Osteoblast (primary cell): ENCODE measurements at regions not wholly inside any gene's neighbourhood (a gene's known extent, or its start where the extent isn't known, plus 50 kb on each side); places are given as distances from the start of the nearest gene placed in this dataset.

Experiments
- DNase-seq: peaks from one replicate; pipeline ENCODE4 v3.0.0; 2011; ENCODE audit warnings: low spot score, mixed read lengths; ENCODE audit not compliant: insufficient read length; ENCODE audit errors: missing footprints
- H2AFZ ChIP-seq: 2 replicates; pipeline ENCODE4 v1.6.0; 2011; ENCODE audit warnings: mild to moderate bottlenecking, low read length
- H3K27ac ChIP-seq: 2 replicates; pipeline ENCODE4 v1.5.1; 2011; ENCODE audit warnings: mild to moderate bottlenecking, low read depth, low read length, moderate library complexity
- H3K27me3 ChIP-seq: 2 replicates; pipeline ENCODE4 v1.6.0; 2012; ENCODE audit warnings: mild to moderate bottlenecking, control low read depth, inconsistent platforms, low read length, moderate library complexity; ENCODE audit not compliant: insufficient read depth
- H3K36me3 ChIP-seq: 2 replicates; pipeline ENCODE4 v1.5.1; 2011; ENCODE audit warnings: mild to moderate bottlenecking, low read length, control low read depth, moderate library complexity; ENCODE audit not compliant: insufficient read depth
- H3K4me1 ChIP-seq: 2 replicates; pipeline ENCODE4 v1.5.1; 2011; ENCODE audit warnings: mild to moderate bottlenecking, low read length, control low read depth, moderate library complexity; ENCODE audit not compliant: insufficient read depth
- H3K4me2 ChIP-seq: 2 replicates; pipeline ENCODE4 v1.6.0; 2011; ENCODE audit warnings: mild to moderate bottlenecking, low read length; ENCODE audit not compliant: insufficient read depth
- H3K4me3 ChIP-seq: fragments of 200-600 bp; sonication (generic); 3 replicates; pipeline ENCODE4 v1.5.1; 2012; ENCODE audit warnings: mild to moderate bottlenecking, low read length, inconsistent platforms; ENCODE audit not compliant: insufficient read depth
- H3K79me2 ChIP-seq: 2 replicates; pipeline ENCODE4 v1.6.0; 2012; ENCODE audit warnings: mild to moderate bottlenecking, low read length, control low read depth, inconsistent platforms; ENCODE audit not compliant: insufficient read depth
- H3K9me3 ChIP-seq: 2 replicates; pipeline ENCODE4 v1.5.1; 2011; ENCODE audit warnings: low read depth, low read length, control low read depth
- H4K20me1 ChIP-seq: 2 replicates; pipeline ENCODE4 v1.6.0; 2012; ENCODE audit warnings: mild to moderate bottlenecking, low read length, control low read depth; ENCODE audit not compliant: insufficient read depth
- TF ChIP-seq, protein P1 (sequence below): IDR thresholded peaks from 2 replicates; pipeline ENCODE4 v1.5.1; 2011; ENCODE audit warnings: mild to moderate bottlenecking, low read depth, low read length, moderate library complexity; ENCODE audit errors: extremely low read depth

DNA sequence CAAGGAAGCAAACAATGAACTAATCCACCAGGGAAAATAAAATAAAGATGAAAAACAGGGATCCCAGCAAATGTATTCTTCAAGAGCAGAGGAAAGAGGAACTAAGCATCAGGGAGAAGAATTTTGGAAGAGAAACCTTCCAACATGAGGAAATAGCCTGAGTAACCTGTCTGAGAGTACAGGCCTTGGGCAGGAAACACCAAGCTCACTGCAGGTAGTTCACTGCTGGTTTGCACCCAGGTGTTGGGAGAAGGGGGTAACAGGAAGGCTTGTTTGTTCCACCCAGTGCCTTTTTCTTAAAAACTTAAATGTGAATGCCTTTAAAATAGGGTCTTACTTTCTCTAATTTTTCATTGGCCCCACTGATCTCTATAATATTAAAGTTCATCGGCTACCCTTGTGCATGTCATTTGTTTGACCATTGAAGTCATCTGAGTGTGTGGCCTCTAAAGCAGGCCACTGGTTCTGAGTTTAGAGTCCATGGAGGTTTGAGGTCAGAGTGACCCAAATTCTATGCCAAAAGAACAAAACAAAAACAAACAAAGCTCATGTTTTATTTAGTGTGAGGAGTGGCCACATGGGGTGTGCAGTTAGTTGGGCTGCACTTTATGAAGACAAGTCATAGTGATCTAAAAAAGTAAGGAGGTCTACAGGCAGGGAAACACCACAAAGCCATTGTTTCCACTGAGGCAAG, 62.9 kb upstream of the COX10 start:
- H3K4me3 ChIP-seq = no peak overlapping the region
- no peaks in the 10 kb centered on the region for H4K20me1 ChIP-seq
- no peaks in the 10 kb centered on the region for H3K36me3 ChIP-seq
- no peak overlapping the region for H3K4me2 ChIP-seq
- TF ChIP-seq, protein P1, sequence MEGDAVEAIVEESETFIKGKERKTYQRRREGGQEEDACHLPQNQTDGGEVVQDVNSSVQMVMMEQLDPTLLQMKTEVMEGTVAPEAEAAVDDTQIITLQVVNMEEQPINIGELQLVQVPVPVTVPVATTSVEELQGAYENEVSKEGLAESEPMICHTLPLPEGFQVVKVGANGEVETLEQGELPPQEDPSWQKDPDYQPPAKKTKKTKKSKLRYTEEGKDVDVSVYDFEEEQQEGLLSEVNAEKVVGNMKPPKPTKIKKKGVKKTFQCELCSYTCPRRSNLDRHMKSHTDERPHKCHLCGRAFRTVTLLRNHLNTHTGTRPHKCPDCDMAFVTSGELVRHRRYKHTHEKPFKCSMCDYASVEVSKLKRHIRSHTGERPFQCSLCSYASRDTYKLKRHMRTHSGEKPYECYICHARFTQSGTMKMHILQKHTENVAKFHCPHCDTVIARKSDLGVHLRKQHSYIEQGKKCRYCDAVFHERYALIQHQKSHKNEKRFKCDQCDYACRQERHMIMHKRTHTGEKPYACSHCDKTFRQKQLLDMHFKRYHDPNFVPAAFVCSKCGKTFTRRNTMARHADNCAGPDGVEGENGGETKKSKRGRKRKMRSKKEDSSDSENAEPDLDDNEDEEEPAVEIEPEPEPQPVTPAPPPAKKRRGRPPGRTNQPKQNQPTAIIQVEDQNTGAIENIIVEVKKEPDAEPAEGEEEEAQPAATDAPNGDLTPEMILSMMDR = no peak
- no peaks in the 10 kb centered on the region for H3K4me1 ChIP-seq
- H3K27ac ChIP-seq = no peak overlapping the region
- H2AFZ ChIP-seq = no peak overlapping the region
- H3K79me2 ChIP-seq = no peaks in the 10 kb centered on the region
- no peak for DNase-seq
- H3K9me3 ChIP-seq = no peaks in the 10 kb centered on the region
- H3K27me3 ChIP-seq = peaks cover 3% of the 10 kb centered on the region

DNA sequence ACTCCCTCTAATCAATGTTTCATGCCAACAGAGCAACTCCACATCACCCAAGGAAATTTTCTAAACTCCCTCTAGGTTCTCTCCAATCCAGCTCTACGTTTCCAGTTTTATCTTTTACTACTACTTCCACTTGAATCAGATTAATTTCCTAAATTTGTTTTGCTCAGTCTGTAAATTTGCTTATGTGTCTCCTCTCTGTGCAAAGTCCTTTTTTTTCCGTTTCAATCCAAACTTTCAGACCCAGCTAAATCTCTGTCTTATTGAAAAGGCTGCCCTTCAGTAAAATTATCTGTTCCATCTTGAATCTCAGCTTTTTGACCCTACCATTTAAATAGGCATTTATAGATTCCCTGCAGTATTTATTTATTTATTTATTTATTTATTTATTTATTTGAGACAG, 61.4 kb upstream of the COX10 start:
- Histone ChIP-seq H3K27ac (no peak overlapping the region), H3K9me3 (no peaks in the 10 kb centered on the region), H3K4me1 (no peaks in the 10 kb centered on the region), H3K36me3 (no peaks in the 10 kb centered on the region), H2AFZ (no peak overlapping the region), H3K27me3 (peaks cover 3% of the 10 kb centered on the region), H4K20me1 (no peaks in the 10 kb centered on the region), H3K4me3 (no peak overlapping the region), H3K79me2 (no peaks in the 10 kb centered on the region), H3K4me2 (no peak overlapping the region)
- TF ChIP-seq, protein P1 = no peak
- DNase-seq = no peak

DNA sequence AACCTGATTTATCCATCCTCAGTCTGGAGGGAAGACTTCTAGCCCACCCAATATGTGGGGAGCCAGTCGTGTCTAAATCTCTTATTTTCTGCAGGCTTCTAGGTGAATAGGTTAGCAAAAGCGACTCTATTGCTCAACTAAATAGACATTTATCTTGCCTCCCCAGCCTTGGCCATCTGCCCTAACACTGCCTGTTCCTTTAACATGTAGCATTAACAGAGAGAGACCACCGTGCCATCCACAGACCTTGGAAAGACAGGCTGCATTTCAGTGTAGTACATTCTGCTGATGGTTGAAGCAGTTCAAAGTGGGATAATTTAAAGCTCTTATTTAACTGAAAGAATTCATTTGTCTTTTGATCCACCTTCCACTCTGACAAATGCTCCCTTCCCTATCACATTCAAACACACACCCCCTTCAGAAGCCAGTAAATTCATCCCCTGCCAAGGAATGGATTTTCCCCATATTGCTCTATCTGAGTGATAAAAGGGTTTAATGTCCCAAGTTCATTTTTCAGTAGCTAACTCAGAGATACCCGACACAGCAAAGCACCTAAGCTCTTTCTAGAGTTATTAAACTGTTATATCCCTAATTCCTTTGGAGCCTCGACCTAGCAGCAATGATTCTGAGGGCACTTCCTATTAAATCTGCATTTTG, 58.1 kb upstream of the COX10 start:
- Histone ChIP-seq H3K79me2 (no peaks in the 10 kb centered on the region), H3K27me3 (peaks cover 3% of the 10 kb centered on the region), H3K36me3 (no peaks in the 10 kb centered on the region), H3K27ac (no peak overlapping the region), H3K9me3 (no peaks in the 10 kb centered on the region), H2AFZ (no peak overlapping the region), H3K4me2 (no peak overlapping the region), H3K4me1 (peaks cover 6% of the 10 kb centered on the region), H3K4me3 (no peak overlapping the region), H4K20me1 (no peaks in the 10 kb centered on the region)
- TF ChIP-seq, protein P1 = no peak
- no peak for DNase-seq

DNA sequence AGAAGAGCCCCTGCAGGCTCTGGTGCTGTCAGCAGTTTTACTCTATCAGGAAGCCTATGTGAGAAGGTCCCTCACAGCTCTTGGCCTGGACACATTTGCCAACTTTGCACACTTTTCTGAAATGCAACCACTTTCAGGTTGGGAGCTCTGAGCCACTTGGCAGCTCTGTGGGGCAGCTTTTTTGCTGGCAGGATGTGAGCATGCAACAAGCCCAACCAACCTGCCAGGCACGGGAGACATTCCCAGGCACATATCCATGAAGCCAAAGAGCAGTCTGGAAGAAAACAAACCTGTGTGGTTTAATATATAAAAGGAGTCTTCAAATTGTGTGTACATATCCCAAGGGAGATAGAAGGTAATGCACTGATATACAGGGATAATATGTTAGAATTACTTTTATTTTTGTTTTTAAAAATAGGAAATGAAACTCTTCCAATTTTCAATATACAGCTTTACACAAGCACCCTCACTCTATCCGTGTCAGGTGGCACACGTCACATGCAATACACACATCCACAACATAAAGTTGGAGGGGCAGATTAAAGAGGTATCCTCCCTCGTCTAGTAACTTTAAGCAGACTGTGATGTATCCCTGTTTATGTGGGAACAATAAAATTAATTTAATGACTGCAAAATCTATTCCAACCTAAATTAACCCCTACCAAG, 57.4 kb upstream of the COX10 start:
- Histone ChIP-seq H3K4me3 (no peak overlapping the region), H3K9me3 (no peaks in the 10 kb centered on the region), H3K4me1 (peaks cover 6% of the 10 kb centered on the region), H3K4me2 (no peak overlapping the region), H3K79me2 (no peaks in the 10 kb centered on the region), H3K36me3 (no peaks in the 10 kb centered on the region), H3K27ac (no peak overlapping the region), H2AFZ (no peak overlapping the region), H4K20me1 (no peaks in the 10 kb centered on the region), H3K27me3 (peaks cover 3% of the 10 kb centered on the region)
- TF ChIP-seq, protein P1 = no peak
- DNase-seq = no peak
